ENCODE measurements at regions not wholly inside any gene's neighbourhood (a gene's known extent, or its start where the extent isn't known, plus 50 kb on each side); places are given as distances from the start of the nearest gene placed in this dataset.

GRCh38 chr6:37566950-37567349 is 67.3 kb upstream of the CCDC167 start:
- TF ChIP-seq CTCF (IDR thresholded peaks at IDR 0.05 in 8 of 11, conservative IDR thresholded peaks at IDR 0.05 in 3 of 11) (no peak), POLR2A (IDR thresholded peaks at IDR 0.05) (no peak), POLR2AphosphoS5 (IDR thresholded peaks at IDR 0.05) (no peak)
